Loucy (cell line): ENCODE measurements at regions not wholly inside any gene's neighbourhood (a gene's known extent, or its start where the extent isn't known, plus 50 kb on each side); places are given as distances from the start of the nearest gene placed in this dataset.

Experiments
- H2AFZ ChIP-seq: fragments of 200-600 bp; sonication (generic); 2 replicates; pipeline ENCODE4 v1.6.0; 2016; ENCODE audit warnings: antibody characterized with exemption, mild to moderate bottlenecking, low read length, moderate library complexity
- H3F3A ChIP-seq: fragments of 200-600 bp; 2 replicates; pipeline ENCODE4 v1.6.0; 2016; ENCODE audit warnings: antibody characterized with exemption, low read depth, mild to moderate bottlenecking
- H3K27me3 ChIP-seq: fragments of 200-600 bp; sonication (generic); 2 replicates; pipeline ENCODE4 v1.6.1; 2014; ENCODE audit warnings: low read length, mild to moderate bottlenecking; ENCODE audit not compliant: insufficient read depth, poor library complexity, severe bottlenecking
- H3K36me3 ChIP-seq: fragments of 200-600 bp; sonication (generic); 2 replicates; pipeline ENCODE4 v1.6.1; 2016; ENCODE audit warnings: low read length; ENCODE audit not compliant: insufficient read depth
- H3K4me1 ChIP-seq: fragments of 200-600 bp; sonication (generic); 2 replicates; pipeline ENCODE4 v1.5.1; 2014; ENCODE audit warnings: low read length, mild to moderate bottlenecking; ENCODE audit not compliant: insufficient read depth, poor library complexity, severe bottlenecking
- H3K4me2 ChIP-seq: fragments of 200-600 bp; sonication (generic); 2 replicates; pipeline ENCODE4 v1.6.0; 2014; ENCODE audit warnings: antibody characterized with exemption, low read length, low read depth, mild to moderate bottlenecking; ENCODE audit not compliant: poor library complexity, severe bottlenecking
- H3K4me3 ChIP-seq: fragments of 200-600 bp; sonication (generic); 2 replicates; pipeline ENCODE4 v1.5.1; 2014; ENCODE audit warnings: low read length, mild to moderate bottlenecking, mixed read lengths; ENCODE audit not compliant: poor library complexity, severe bottlenecking
- H3K79me2 ChIP-seq: fragments of 200-600 bp; sonication (generic); 2 replicates; pipeline ENCODE4 v1.6.1; 2014; ENCODE audit warnings: low read length; ENCODE audit not compliant: insufficient read depth
- H3K9ac ChIP-seq: fragments of 200-600 bp; sonication (generic); 2 replicates; pipeline ENCODE4 v1.6.0; 2014; ENCODE audit warnings: mild to moderate bottlenecking, low read depth, low read length, moderate library complexity; ENCODE audit not compliant: poor library complexity, severe bottlenecking
- H3K9me2 ChIP-seq: fragments of 200-600 bp; sonication (generic); replicated peaks from 2 replicates; pipeline ENCODE4 v1.6.1; 2016; ENCODE audit warnings: low read depth, low read length, mixed read lengths
- H3K9me3 ChIP-seq: fragments of 200-600 bp; sonication (generic); 2 replicates; pipeline ENCODE4 v1.6.1; 2014; ENCODE audit warnings: mild to moderate bottlenecking, antibody characterized with exemption, low read length, low read depth; ENCODE audit not compliant: insufficient read depth
- H4K20me1 ChIP-seq: fragments of 200-600 bp; sonication (generic); 2 replicates; pipeline ENCODE4 v1.6.0; 2014; ENCODE audit warnings: antibody characterized with exemption, low read length, mild to moderate bottlenecking; ENCODE audit not compliant: insufficient read depth, poor library complexity, severe bottlenecking
- CTCF ChIP-seq: fragments of 200-600 bp; sonication (generic); conservative IDR thresholded peaks from 2 replicates; pipeline ENCODE4 v1.5.1; 2014; ENCODE audit warnings: mild to moderate bottlenecking, antibody characterized with exemption, low read length
- EZH2phosphoT487 ChIP-seq: fragments of 200-600 bp; IDR thresholded peaks from 2 replicates; pipeline ENCODE4 v1.6.1; 2018; ENCODE audit warnings: antibody characterized with exemption, mild to moderate bottlenecking, moderate library complexity, borderline replicate concordance

- H3K79me2 ChIP-seq: no peaks in the 10 kb centered on the region
- no peaks in the 10 kb centered on the region for H3K9me3 ChIP-seq
- no peak overlapping the region for H2AFZ ChIP-seq
- no peaks in the 10 kb centered on the region for H3K36me3 ChIP-seq
- H3K4me2 ChIP-seq: no peak overlapping the region
- no peaks in the 10 kb centered on the region for H3K27me3 ChIP-seq
- no peak overlapping the region for H3K4me3 ChIP-seq
- no peaks in the 10 kb centered on the region for H3F3A ChIP-seq
- no peaks in the 10 kb centered on the region for H3K4me1 ChIP-seq
- H3K9me2 ChIP-seq: no peaks in the 10 kb centered on the region
- no peaks in the 10 kb centered on the region for H4K20me1 ChIP-seq
- H3K9ac ChIP-seq: no peak overlapping the region
- no peak for TF ChIP-seq EZH2phosphoT487
- no peak for TF ChIP-seq CTCF
These were observed 212.6 kb upstream of the HABP2 start for GRCh38 chr10:113340282-113340681.

- Histone ChIP-seq H3K27me3 (no peaks in the 10 kb centered on the region), H3K4me2 (no peak overlapping the region), H2AFZ (no peak overlapping the region), H3K9me3 (no peaks in the 10 kb centered on the region), H3K79me2 (no peaks in the 10 kb centered on the region), H3F3A (no peaks in the 10 kb centered on the region), H3K4me3 (no peak overlapping the region), H4K20me1 (no peaks in the 10 kb centered on the region), H3K9me2 (no peaks in the 10 kb centered on the region), H3K9ac (no peak overlapping the region), H3K36me3 (no peaks in the 10 kb centered on the region), H3K4me1 (no peaks in the 10 kb centered on the region)
- no peak for TF ChIP-seq EZH2phosphoT487
- no peak for TF ChIP-seq CTCF
These were observed 211.7 kb upstream of the HABP2 start for GRCh38 chr10:113341138-113341537.

GRCh38 chr10:113345826-113346624, 206.8 kb upstream of the HABP2 start:
- Histone ChIP-seq H2AFZ (no peak overlapping the region), H3K27me3 (no peaks in the 10 kb centered on the region), H3K36me3 (no peaks in the 10 kb centered on the region), H3K9me2 (no peaks in the 10 kb centered on the region), H3K4me2 (no peak overlapping the region), H3K9ac (no peak overlapping the region), H3K4me1 (no peaks in the 10 kb centered on the region), H3K4me3 (no peak overlapping the region), H3K9me3 (no peaks in the 10 kb centered on the region), H4K20me1 (no peaks in the 10 kb centered on the region), H3F3A (no peaks in the 10 kb centered on the region), H3K79me2 (no peaks in the 10 kb centered on the region)
- TF ChIP-seq CTCF (no peak), EZH2phosphoT487 (no peak)
